Liver (tissue), 3 donors: ENCODE measurements at regions not wholly inside any gene's neighbourhood (a gene's known extent, or its start where the extent isn't known, plus 50 kb on each side); places are given as distances from the start of the nearest gene placed in this dataset.

Source experiments
- HNF4A ChIP-seq, 2 donors: conservative IDR thresholded peaks; 2 replicates each; pipeline ENCODE4 v1.6.1; 2016; ENCODE audit warnings: antibody characterized with exemption in 2 of 2, mild to moderate bottlenecking in 2 of 2
- HNF4G ChIP-seq: IDR thresholded peaks from 2 replicates; pipeline ENCODE4 v1.6.1; 2016; ENCODE audit warnings: antibody characterized with exemption
- JUND ChIP-seq, 2 donors: IDR thresholded peaks; 2 replicates each; pipeline ENCODE4 v1.6.1; 2016; ENCODE audit warnings: antibody characterized with exemption in 2 of 2
- NR2F2 ChIP-seq: IDR thresholded peaks from 2 replicates; pipeline ENCODE4 v1.6.1; 2016; ENCODE audit warnings: antibody characterized with exemption
- SP1 ChIP-seq: IDR thresholded peaks from 2 replicates; pipeline ENCODE4 v1.6.1; 2018; ENCODE audit warnings: antibody characterized with exemption, mild to moderate bottlenecking
- TF ChIP-seq, protein P1 (sequence below): fragments of 150-350 bp; IDR thresholded peaks from 2 replicates; pipeline ENCODE4 v1.5.1; 2017; ENCODE audit warnings: improper control_type of control experiment, low read depth, low read length; ENCODE audit not compliant: missing input control
- donor health status: healthy.
- donor health status: healthy.

DNA sequence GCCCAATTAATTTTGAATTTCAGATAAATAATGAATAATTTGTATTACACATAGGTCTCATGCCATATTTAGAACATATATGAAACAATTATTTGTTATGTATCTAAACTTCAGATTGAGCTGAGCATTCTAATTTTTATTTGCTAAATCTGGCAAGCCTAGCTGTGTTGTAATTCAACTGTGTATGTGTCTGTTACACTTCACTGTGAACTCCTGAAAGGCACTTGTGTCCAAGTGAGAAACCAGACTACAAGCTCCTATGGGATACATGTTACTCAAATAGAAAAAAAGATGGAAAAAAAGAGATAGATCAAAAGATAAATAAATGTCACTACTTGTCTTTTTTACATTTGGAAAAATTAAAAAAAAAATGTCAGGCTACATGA is 56.5 kb upstream of the ANKRD55 start:
- TF ChIP-seq, protein P1, sequence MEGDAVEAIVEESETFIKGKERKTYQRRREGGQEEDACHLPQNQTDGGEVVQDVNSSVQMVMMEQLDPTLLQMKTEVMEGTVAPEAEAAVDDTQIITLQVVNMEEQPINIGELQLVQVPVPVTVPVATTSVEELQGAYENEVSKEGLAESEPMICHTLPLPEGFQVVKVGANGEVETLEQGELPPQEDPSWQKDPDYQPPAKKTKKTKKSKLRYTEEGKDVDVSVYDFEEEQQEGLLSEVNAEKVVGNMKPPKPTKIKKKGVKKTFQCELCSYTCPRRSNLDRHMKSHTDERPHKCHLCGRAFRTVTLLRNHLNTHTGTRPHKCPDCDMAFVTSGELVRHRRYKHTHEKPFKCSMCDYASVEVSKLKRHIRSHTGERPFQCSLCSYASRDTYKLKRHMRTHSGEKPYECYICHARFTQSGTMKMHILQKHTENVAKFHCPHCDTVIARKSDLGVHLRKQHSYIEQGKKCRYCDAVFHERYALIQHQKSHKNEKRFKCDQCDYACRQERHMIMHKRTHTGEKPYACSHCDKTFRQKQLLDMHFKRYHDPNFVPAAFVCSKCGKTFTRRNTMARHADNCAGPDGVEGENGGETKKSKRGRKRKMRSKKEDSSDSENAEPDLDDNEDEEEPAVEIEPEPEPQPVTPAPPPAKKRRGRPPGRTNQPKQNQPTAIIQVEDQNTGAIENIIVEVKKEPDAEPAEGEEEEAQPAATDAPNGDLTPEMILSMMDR: no peak
- no peak for TF ChIP-seq JUND (IDR thresholded peaks at IDR 0.05)
- no peak for TF ChIP-seq HNF4A (conservative IDR thresholded peaks at IDR 0.05)
- TF ChIP-seq SP1: no peak
- TF ChIP-seq NR2F2: no peak
- no peak for TF ChIP-seq HNF4G
